Mucosa of descending colon (tissue), 3 donors: ENCODE measurements at regions not wholly inside any gene's neighbourhood (a gene's known extent, or its start where the extent isn't known, plus 50 kb on each side); places are given as distances from the start of the nearest gene placed in this dataset.
A peak's percentile ranks its signal among the peaks of the same experiment; 100 is the strongest.

Experiments
- ATAC-seq: fragments of 200-7000 bp; cut with Tn5 transposase; one replicate; pipeline ENCODE4 v1.9.1; 2020; ENCODE audit warnings: mild to moderate bottlenecking, moderate library complexity
- DNase-seq, 3 donors: peaks; one replicate each; pipeline ENCODE4 v3.0.0-alpha.2; 2020
- H3K36me3 ChIP-seq: fragments of 200-600 bp; one replicate; pipeline ENCODE4 v1.8.0; 2021; ENCODE audit warnings: low read depth, mild to moderate bottlenecking
- H3K4me1 ChIP-seq: fragments of 200-600 bp; one replicate; pipeline ENCODE4 v1.8.0; 2021; ENCODE audit warnings: low read depth, mild to moderate bottlenecking
- H3K4me3 ChIP-seq: fragments of 200-600 bp; one replicate; pipeline ENCODE4 v1.8.0; 2021; ENCODE audit warnings: mild to moderate bottlenecking
- H3K9me3 ChIP-seq: fragments of 200-600 bp; one replicate; pipeline ENCODE4 v1.8.0; 2021; ENCODE audit warnings: mild to moderate bottlenecking
- CTCF ChIP-seq: fragments of 200-600 bp; IDR thresholded peaks from one replicate; pipeline ENCODE4 v1.8.0; 2022; ENCODE audit warnings: antibody characterized with exemption, mild to moderate bottlenecking
- intact Hi-C, 2 donors: fragments of 100-400 bp; cut with DNase I in 1 of 2; cut with micrococcal nuclease in 1 of 2; formaldehyde crosslinking; loops; one replicate each; pipeline versions ENCODE4 v1.11.0 to v1.11.1; 2022; cut with DNase I, micrococcal nuclease
- donor health status: DM: no; HTN: no; CAD: no; lungs with moderate emphysema.
- donor health status: DM: no; HTN: no; CAD: no.
- donor health status: DM: no; HTN: yes; CAD: no.

GRCh38 chr2:195450552-195451113 lies 206.4 kb upstream of the SLC39A10 start:
- Histone ChIP-seq H3K4me3 (no peak overlapping the region), H3K36me3 (no peaks in the 10 kb centered on the region), H3K4me1 (no peaks in the 10 kb centered on the region), H3K9me3 (no peaks in the 10 kb centered on the region)
- TF ChIP-seq CTCF, result no peak
- no peak for DNase-seq
- ATAC-seq, result no peak
- intact Hi-C loops, result no loop called here

- Histone ChIP-seq H3K36me3 (no peaks in the 10 kb centered on the region), H3K9me3 (no peaks in the 10 kb centered on the region), H3K4me3 (no peak overlapping the region), H3K4me1 (no peaks in the 10 kb centered on the region)
- peak in 2 of 3 donors; percentile 55 to 67 for DNase-seq
- no peak for TF ChIP-seq CTCF
- intact Hi-C loops, result no loop called here
- ATAC-seq, result peak; percentile 78
These were observed 209.6 kb upstream of the SLC39A10 start for GRCh38 chr2:195447323-195447975.

GRCh38 chr2:195445639-195446038 lies 211.4 kb upstream of the SLC39A10 start:
- no peak for DNase-seq
- peaks cover 14% of the 10 kb centered on the region for H3K9me3 ChIP-seq
- intact Hi-C loops, result no loop called here
- H3K36me3 ChIP-seq, result no peaks in the 10 kb centered on the region
- H3K4me1 ChIP-seq, result no peaks in the 10 kb centered on the region
- no peak overlapping the region for H3K4me3 ChIP-seq
- TF ChIP-seq CTCF, result no peak
- ATAC-seq, result no peak

GRCh38 chr2:195443926-195444325 lies 213.1 kb upstream of the SLC39A10 start:
- H3K36me3 ChIP-seq, result no peaks in the 10 kb centered on the region
- intact Hi-C loops, result no loop called here
- no peaks in the 10 kb centered on the region for H3K4me1 ChIP-seq

GRCh38 chr2:195442458-195443175 lies 214.4 kb upstream of the SLC39A10 start:
- H3K36me3 ChIP-seq, result no peaks in the 10 kb centered on the region
- peaks cover 17% of the 10 kb centered on the region for H3K9me3 ChIP-seq
- intact Hi-C loops, result no loop called here
- TF ChIP-seq CTCF, result no peak
- no peak for DNase-seq
- no peak for ATAC-seq
- no peak overlapping the region for H3K4me3 ChIP-seq
- H3K4me1 ChIP-seq, result no peaks in the 10 kb centered on the region

More at GRCh38 chr2:195443926-195444325, 213.1 kb upstream of the SLC39A10 start:
- Histone ChIP-seq H3K9me3 (peaks cover 17% of the 10 kb centered on the region), H3K4me3 (no peak overlapping the region)
- TF ChIP-seq CTCF, result no peak
- no peak for DNase-seq
- no peak for ATAC-seq
